ENCODE measurements at regions not wholly inside any gene's neighbourhood (a gene's known extent, or its start where the extent isn't known, plus 50 kb on each side); places are given as distances from the start of the nearest gene placed in this dataset.

- Histone ChIP-seq H3K9ac (ENCODE audit: insufficient read depth, low read length) (no peak overlapping the region), H3K36me3 (ENCODE audit: control insufficient read depth, insufficient read depth, low read length) (no peaks in the 10 kb centered on the region), H3K4me2 (ENCODE audit: extremely low read depth, insufficient read depth, low read length) (no peak overlapping the region), H3K4me3 (replicated peaks in 1 of 4; ENCODE audit: control extremely low read depth in 1 of 4, insufficient read depth in 1 of 4, low read depth in 3 of 4, low read length in 4 of 4) (no peak overlapping the region), H3K9me3 (ENCODE audit: control insufficient read depth, insufficient read depth, low read depth, low read length) (no peaks in the 10 kb centered on the region), H3K4me1 (ENCODE audit: control insufficient read depth, extremely low read depth, insufficient read depth, low read length) (peaks cover 16% of the 10 kb centered on the region), H3K27ac (ENCODE audit: insufficient read depth, low read length) (no peak overlapping the region), H3K27me3 (ENCODE audit: control insufficient read depth, insufficient read depth, low read length) (no peaks in the 10 kb centered on the region), H3K79me2 (ENCODE audit: control insufficient read depth, insufficient read depth, low read length) (no peaks in the 10 kb centered on the region), H4K20me1 (ENCODE audit: control insufficient read depth, extremely low read depth, insufficient read depth, low read length) (no peaks in the 10 kb centered on the region), H2AFZ (ENCODE audit: low read length) (no peak overlapping the region)
- TF ChIP-seq EZH2 (IDR thresholded peaks at IDR 0.05; ENCODE audit: low read length, missing control alignments): no peak
- DNase-seq (ENCODE audit: low read depth in 2 of 2): no peak
These were observed 82.6 kb upstream of the SPTLC3 start for GRCh38 chr20:12925863-12926793.

GRCh38 chr20:12927489-12927888, 81.3 kb upstream of the SPTLC3 start:
- H3K36me3 ChIP-seq (ENCODE audit: control insufficient read depth, insufficient read depth, low read length): no peaks in the 10 kb centered on the region
- H3K4me3 ChIP-seq (replicated peaks in 1 of 4; ENCODE audit: control extremely low read depth in 1 of 4, insufficient read depth in 1 of 4, low read depth in 3 of 4, low read length in 4 of 4): no peak overlapping the region
- H4K20me1 ChIP-seq (ENCODE audit: control insufficient read depth, extremely low read depth, insufficient read depth, low read length): no peaks in the 10 kb centered on the region
- H3K27me3 ChIP-seq (ENCODE audit: control insufficient read depth, insufficient read depth, low read length): no peaks in the 10 kb centered on the region
- no peak overlapping the region for H2AFZ ChIP-seq (ENCODE audit: low read length)
- peaks cover 16% of the 10 kb centered on the region for H3K4me1 ChIP-seq (ENCODE audit: control insufficient read depth, extremely low read depth, insufficient read depth, low read length)
- peak in 1 of 2 donors; percentile 61 for DNase-seq (ENCODE audit: low read depth in 2 of 2)
- TF ChIP-seq, protein P1, sequence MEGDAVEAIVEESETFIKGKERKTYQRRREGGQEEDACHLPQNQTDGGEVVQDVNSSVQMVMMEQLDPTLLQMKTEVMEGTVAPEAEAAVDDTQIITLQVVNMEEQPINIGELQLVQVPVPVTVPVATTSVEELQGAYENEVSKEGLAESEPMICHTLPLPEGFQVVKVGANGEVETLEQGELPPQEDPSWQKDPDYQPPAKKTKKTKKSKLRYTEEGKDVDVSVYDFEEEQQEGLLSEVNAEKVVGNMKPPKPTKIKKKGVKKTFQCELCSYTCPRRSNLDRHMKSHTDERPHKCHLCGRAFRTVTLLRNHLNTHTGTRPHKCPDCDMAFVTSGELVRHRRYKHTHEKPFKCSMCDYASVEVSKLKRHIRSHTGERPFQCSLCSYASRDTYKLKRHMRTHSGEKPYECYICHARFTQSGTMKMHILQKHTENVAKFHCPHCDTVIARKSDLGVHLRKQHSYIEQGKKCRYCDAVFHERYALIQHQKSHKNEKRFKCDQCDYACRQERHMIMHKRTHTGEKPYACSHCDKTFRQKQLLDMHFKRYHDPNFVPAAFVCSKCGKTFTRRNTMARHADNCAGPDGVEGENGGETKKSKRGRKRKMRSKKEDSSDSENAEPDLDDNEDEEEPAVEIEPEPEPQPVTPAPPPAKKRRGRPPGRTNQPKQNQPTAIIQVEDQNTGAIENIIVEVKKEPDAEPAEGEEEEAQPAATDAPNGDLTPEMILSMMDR (conservative IDR thresholded peaks at IDR 0.05 in 1 of 2, IDR thresholded peaks at IDR 0.05 in 1 of 2; ENCODE audit: low read depth in 1 of 2, low read length in 2 of 2): no peak
- no peak for TF ChIP-seq EZH2 (IDR thresholded peaks at IDR 0.05; ENCODE audit: low read length, missing control alignments)
- H3K4me2 ChIP-seq (ENCODE audit: extremely low read depth, insufficient read depth, low read length): no peak overlapping the region
- no peak overlapping the region for H3K27ac ChIP-seq (ENCODE audit: insufficient read depth, low read length)
- no peaks in the 10 kb centered on the region for H3K9me3 ChIP-seq (ENCODE audit: control insufficient read depth, insufficient read depth, low read depth, low read length)
- H3K9ac ChIP-seq (ENCODE audit: insufficient read depth, low read length): no peak overlapping the region
- H3K79me2 ChIP-seq (ENCODE audit: control insufficient read depth, insufficient read depth, low read length): no peaks in the 10 kb centered on the region

- Histone ChIP-seq H3K27ac (ENCODE audit: insufficient read depth, low read length) (no peak overlapping the region), H3K4me1 (ENCODE audit: control insufficient read depth, extremely low read depth, insufficient read depth, low read length) (peaks cover 16% of the 10 kb centered on the region), H3K9me3 (ENCODE audit: control insufficient read depth, insufficient read depth, low read depth, low read length) (no peaks in the 10 kb centered on the region), H3K4me3 (replicated peaks in 1 of 4; ENCODE audit: control extremely low read depth in 1 of 4, insufficient read depth in 1 of 4, low read depth in 3 of 4, low read length in 4 of 4) (no peak overlapping the region), H3K4me2 (ENCODE audit: extremely low read depth, insufficient read depth, low read length) (no peak overlapping the region), H2AFZ (ENCODE audit: low read length) (no peak overlapping the region), H3K9ac (ENCODE audit: insufficient read depth, low read length) (no peak overlapping the region), H3K27me3 (ENCODE audit: control insufficient read depth, insufficient read depth, low read length) (no peaks in the 10 kb centered on the region), H4K20me1 (ENCODE audit: control insufficient read depth, extremely low read depth, insufficient read depth, low read length) (no peaks in the 10 kb centered on the region), H3K36me3 (ENCODE audit: control insufficient read depth, insufficient read depth, low read length) (no peaks in the 10 kb centered on the region), H3K79me2 (ENCODE audit: control insufficient read depth, insufficient read depth, low read length) (no peaks in the 10 kb centered on the region)
- TF ChIP-seq, protein P1 (conservative IDR thresholded peaks at IDR 0.05 in 1 of 2, IDR thresholded peaks at IDR 0.05 in 1 of 2; ENCODE audit: low read depth in 1 of 2, low read length in 2 of 2): no peak
- TF ChIP-seq EZH2 (IDR thresholded peaks at IDR 0.05; ENCODE audit: low read length, missing control alignments): no peak
- DNase-seq (ENCODE audit: low read depth in 2 of 2): peak in 1 of 2 donors; percentile 8
These were observed 80.4 kb upstream of the SPTLC3 start for GRCh38 chr20:12928358-12928754.
